WTC11 (cell line): ENCODE measurements at regions not wholly inside any gene's neighbourhood (a gene's known extent, or its start where the extent isn't known, plus 50 kb on each side); places are given as distances from the start of the nearest gene placed in this dataset.

Experiments used
- ATF3 ChIP-seq: sonication (generic); formaldehyde crosslinking; conservative IDR thresholded peaks from 2 replicates; pipeline ENCODE4 v1.8.1; 2022; ENCODE audit warnings: mild to moderate bottlenecking, missing genetic modification reagents
- CBFB ChIP-seq: sonication (generic); formaldehyde crosslinking; IDR thresholded peaks from 2 replicates; pipeline ENCODE4 v1.8.1; 2022; ENCODE audit warnings: mild to moderate bottlenecking, low read depth, missing genetic modification reagents
- ELF4 ChIP-seq: sonication (generic); formaldehyde crosslinking; IDR thresholded peaks from 2 replicates; pipeline ENCODE4 v1.8.1; 2022; ENCODE audit warnings: low read depth, mild to moderate bottlenecking, moderate library complexity, missing genetic modification reagents
- ESRRA ChIP-seq: sonication (generic); formaldehyde crosslinking; IDR thresholded peaks from 2 replicates; pipeline ENCODE4 v1.8.1; 2022; ENCODE audit warnings: mild to moderate bottlenecking, missing genetic modification reagents, borderline replicate concordance
- IRF2 ChIP-seq: sonication (generic); formaldehyde crosslinking; IDR thresholded peaks from 2 replicates; pipeline ENCODE4 v1.8.0; 2022; ENCODE audit warnings: low read depth, missing genetic modification reagents, borderline replicate concordance
- RORB ChIP-seq: fragments of 250-450 bp; sonication (Bioruptor Pico); IDR thresholded peaks from 2 replicates; pipeline ENCODE4 v1.9.0; 2021; ENCODE audit warnings: mild to moderate bottlenecking
- SP1 ChIP-seq: sonication (generic); formaldehyde crosslinking; conservative IDR thresholded peaks from 2 replicates; pipeline ENCODE4 v1.8.1; 2022; ENCODE audit warnings: missing genetic modification reagents
- TEAD4 ChIP-seq: sonication (generic); formaldehyde crosslinking; IDR thresholded peaks from 2 replicates; pipeline ENCODE4 v1.8.0; 2022; ENCODE audit warnings: mild to moderate bottlenecking, missing genetic modification reagents
- TP53 ChIP-seq: sonication (generic); formaldehyde crosslinking; IDR thresholded peaks from 2 replicates; pipeline ENCODE4 v1.8.1; 2023; ENCODE audit warnings: mild to moderate bottlenecking, missing genetic modification reagents
- ZNF396 ChIP-seq: fragments of 250-450 bp; sonication (Bioruptor Pico); IDR thresholded peaks from 2 replicates; pipeline ENCODE4 v1.8.0; 2021; ENCODE audit warnings: mild to moderate bottlenecking, moderate library complexity, borderline replicate concordance
- ZNF416 ChIP-seq: fragments of 250-450 bp; sonication (Bioruptor Pico); IDR thresholded peaks from 2 replicates; pipeline ENCODE4 v1.9.0; 2021; ENCODE audit warnings: mild to moderate bottlenecking, inconsistent platforms
- TF ChIP-seq, protein P1 (sequence below): fragments of 200-600 bp; IDR thresholded peaks from 2 replicates; pipeline ENCODE4 v1.8.0; 2022; ENCODE audit warnings: antibody characterized with exemption
- TF ChIP-seq, protein P2 (sequence below): sonication (generic); formaldehyde crosslinking; IDR thresholded peaks from 2 replicates; pipeline ENCODE4 v1.8.1; 2022; ENCODE audit warnings: low read depth, missing genetic modification reagents, borderline replicate concordance
- TF ChIP-seq, protein P3 (sequence below): sonication (generic); formaldehyde crosslinking; IDR thresholded peaks from 2 replicates; pipeline ENCODE4 v1.8.1; 2023; ENCODE audit warnings: mild to moderate bottlenecking, missing genetic modification reagents, moderate library complexity

DNA sequence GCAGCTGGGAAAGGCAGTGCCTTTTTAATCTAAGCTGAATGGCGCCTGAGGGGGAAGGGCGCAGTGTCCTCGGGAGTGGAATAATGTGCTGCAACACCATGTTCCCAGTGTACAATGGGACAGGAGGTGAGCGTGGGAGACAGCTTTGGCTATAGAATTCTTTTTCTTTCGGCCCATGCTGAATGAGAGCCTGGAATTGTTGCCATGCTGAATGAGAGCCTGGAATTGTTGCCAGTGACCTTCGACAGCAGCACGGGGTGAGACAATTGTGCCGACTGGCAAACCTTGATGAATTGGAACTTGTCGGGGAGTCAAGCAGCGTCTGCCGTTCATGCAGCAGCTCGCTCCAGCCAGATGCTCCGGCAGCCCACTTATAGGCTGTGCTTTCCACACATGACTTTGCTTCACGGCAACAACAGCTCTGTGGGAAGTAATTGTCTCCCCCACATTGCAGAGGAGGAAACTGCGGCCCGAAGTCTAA is 141.4 kb upstream of the E2F8 start:
- TF ChIP-seq, protein P1, sequence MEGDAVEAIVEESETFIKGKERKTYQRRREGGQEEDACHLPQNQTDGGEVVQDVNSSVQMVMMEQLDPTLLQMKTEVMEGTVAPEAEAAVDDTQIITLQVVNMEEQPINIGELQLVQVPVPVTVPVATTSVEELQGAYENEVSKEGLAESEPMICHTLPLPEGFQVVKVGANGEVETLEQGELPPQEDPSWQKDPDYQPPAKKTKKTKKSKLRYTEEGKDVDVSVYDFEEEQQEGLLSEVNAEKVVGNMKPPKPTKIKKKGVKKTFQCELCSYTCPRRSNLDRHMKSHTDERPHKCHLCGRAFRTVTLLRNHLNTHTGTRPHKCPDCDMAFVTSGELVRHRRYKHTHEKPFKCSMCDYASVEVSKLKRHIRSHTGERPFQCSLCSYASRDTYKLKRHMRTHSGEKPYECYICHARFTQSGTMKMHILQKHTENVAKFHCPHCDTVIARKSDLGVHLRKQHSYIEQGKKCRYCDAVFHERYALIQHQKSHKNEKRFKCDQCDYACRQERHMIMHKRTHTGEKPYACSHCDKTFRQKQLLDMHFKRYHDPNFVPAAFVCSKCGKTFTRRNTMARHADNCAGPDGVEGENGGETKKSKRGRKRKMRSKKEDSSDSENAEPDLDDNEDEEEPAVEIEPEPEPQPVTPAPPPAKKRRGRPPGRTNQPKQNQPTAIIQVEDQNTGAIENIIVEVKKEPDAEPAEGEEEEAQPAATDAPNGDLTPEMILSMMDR, result no peak
- TF ChIP-seq ELF4 (CRISPR knock-in tag) (no peak), ATF3 (CRISPR knock-in tag) (no peak), SP1 (CRISPR knock-in tag) (no peak), TEAD4 (CRISPR knock-in tag) (no peak), ESRRA (no peak), CBFB (CRISPR knock-in tag) (no peak), IRF2 (no peak), TP53 (CRISPR knock-in tag) (no peak), RORB (CRISPR knock-in tag) (no peak), ZNF416 (no peak), ZNF396 (no peak)
- TF ChIP-seq, protein P2, sequence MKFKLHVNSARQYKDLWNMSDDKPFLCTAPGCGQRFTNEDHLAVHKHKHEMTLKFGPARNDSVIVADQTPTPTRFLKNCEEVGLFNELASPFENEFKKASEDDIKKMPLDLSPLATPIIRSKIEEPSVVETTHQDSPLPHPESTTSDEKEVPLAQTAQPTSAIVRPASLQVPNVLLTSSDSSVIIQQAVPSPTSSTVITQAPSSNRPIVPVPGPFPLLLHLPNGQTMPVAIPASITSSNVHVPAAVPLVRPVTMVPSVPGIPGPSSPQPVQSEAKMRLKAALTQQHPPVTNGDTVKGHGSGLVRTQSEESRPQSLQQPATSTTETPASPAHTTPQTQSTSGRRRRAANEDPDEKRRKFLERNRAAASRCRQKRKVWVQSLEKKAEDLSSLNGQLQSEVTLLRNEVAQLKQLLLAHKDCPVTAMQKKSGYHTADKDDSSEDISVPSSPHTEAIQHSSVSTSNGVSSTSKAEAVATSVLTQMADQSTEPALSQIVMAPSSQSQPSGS (CRISPR knock-in tag), result no peak
- TF ChIP-seq, protein P3, sequence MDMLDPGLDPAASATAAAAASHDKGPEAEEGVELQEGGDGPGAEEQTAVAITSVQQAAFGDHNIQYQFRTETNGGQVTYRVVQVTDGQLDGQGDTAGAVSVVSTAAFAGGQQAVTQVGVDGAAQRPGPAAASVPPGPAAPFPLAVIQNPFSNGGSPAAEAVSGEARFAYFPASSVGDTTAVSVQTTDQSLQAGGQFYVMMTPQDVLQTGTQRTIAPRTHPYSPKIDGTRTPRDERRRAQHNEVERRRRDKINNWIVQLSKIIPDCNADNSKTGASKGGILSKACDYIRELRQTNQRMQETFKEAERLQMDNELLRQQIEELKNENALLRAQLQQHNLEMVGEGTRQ (CRISPR knock-in tag), result no peak
